ENCODE measurements at regions not wholly inside any gene's neighbourhood (a gene's known extent, or its start where the extent isn't known, plus 50 kb on each side); places are given as distances from the start of the nearest gene placed in this dataset.

DNA sequence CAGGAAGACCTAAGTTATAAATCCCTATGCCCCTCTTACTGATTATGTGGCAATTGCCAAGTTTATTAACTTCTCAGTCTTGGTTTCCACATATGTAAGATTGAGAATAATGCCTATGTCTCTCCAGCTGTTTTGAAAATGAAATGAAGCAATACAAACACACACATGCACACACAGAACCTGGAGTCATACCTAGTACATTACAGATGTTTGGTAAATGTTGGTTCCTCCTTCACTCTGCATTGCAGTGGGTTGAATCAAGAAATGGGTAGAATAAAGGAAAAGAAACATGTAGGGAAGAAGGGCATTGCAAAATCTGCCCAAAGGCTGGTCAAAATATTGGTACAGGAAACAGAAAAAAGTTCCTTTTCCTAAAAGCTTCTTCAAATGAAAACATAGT is 309.9 kb upstream of the EMCN start:
- TF ChIP-seq, protein P1, sequence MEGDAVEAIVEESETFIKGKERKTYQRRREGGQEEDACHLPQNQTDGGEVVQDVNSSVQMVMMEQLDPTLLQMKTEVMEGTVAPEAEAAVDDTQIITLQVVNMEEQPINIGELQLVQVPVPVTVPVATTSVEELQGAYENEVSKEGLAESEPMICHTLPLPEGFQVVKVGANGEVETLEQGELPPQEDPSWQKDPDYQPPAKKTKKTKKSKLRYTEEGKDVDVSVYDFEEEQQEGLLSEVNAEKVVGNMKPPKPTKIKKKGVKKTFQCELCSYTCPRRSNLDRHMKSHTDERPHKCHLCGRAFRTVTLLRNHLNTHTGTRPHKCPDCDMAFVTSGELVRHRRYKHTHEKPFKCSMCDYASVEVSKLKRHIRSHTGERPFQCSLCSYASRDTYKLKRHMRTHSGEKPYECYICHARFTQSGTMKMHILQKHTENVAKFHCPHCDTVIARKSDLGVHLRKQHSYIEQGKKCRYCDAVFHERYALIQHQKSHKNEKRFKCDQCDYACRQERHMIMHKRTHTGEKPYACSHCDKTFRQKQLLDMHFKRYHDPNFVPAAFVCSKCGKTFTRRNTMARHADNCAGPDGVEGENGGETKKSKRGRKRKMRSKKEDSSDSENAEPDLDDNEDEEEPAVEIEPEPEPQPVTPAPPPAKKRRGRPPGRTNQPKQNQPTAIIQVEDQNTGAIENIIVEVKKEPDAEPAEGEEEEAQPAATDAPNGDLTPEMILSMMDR (conservative IDR thresholded peaks at IDR 0.05; ENCODE audit: low read length), result no peak
- no peak for TF ChIP-seq EZH2phosphoT487 (IDR thresholded peaks at IDR 0.05; ENCODE audit: borderline replicate concordance, low read depth, low read length)

Data from OCI-LY7 (cell line).